HG02623 (cell line): ENCODE measurements at regions not wholly inside any gene's neighbourhood (a gene's known extent, or its start where the extent isn't known, plus 50 kb on each side); places are given as distances from the start of the nearest gene placed in this dataset.
A peak's percentile ranks its signal among the peaks of the same experiment; 100 is the strongest.
"Not testable (repeated sequence)": the region's sequence is repeated elsewhere in the genome, so short reads cannot be mapped to it uniquely, and the experiment has no call there.

Source experiments
- ATAC-seq: cut with Tn5 transposase; IDR thresholded peaks from one replicate; pipeline ENCODE4 v1.9.1; 2021; ENCODE audit warnings: moderate library complexity; ENCODE audit not compliant: unreplicated experiment

DNA sequence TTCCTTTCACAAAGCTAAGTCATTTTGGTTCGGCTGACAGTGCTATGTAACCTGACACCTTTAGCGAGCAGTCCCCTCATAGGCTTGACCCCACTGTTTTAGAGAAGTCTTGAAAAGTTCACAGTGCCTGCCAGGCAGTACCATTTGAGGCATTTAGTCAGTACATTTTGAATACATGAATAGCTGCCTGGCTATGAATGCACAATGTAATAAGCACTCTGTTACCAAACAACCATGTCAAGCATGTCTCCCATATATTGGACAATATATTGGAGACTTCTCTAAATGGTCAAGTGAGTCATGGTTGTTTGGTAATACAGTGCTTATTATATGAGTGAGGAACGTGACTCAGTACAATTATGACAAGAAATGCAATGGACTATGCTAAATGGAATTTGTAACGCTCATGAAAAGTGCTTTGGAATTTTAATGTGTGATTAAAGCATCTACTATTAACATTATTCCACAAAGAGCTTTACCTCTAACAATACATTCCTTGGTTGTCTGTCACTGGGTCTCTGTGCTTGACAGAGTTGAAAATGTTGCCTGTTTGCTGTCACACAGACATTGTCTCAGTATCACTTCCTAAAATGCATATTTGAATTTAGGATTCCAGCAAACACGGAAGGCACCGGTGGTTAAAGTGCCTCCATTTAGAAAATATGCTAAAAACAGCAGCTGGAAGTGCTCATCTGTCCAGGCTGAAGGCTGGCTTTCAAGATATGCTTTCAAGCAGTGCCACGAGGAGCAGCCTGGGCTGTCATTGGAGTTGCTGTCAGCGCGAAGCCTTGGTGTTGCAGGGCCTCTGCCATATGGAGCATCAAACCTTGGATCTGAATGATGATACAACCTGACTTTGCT lies 458.6 kb downstream of the FBXO15 start:
- peak; percentile 76 for ATAC-seq

DNA sequence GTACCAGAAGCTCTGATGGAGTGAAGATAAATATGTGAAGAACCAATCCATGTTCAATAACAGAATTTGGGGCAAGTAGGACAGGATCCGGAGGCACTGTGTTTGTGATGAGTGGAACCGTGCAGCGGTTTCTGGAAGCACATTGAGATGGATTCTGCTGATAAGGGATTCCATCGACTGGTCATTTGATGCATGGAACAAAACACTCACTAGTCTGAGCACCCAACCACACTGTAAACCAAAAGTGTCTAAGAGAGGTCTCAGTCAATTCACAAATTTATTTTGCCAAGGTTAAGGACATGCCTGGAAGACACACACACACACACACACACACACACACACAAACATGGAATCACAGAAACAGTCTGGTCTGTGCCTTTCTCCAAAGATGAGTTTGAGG lies 459.5 kb downstream of the FBXO15 start:
- ATAC-seq: no peak

DNA sequence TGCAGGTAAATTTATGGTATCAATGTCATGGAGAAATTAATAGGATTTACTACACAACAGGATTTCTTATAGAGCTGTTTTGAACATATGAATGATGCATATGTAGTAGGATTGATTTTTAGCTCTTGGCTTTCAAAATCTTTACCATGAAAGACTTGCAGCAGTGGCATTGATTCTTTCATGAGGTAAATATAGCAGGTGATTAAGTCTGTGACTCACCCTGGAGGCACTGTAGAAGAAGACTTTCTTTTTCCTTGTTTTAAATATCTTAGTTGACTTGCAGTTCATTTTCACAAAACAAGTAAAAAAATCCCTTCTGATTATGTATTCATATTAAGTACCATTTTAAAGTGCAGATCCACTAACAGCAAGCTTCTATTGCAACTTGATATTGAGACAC lies 463.0 kb downstream of the FBXO15 start:
- no peak for ATAC-seq

DNA sequence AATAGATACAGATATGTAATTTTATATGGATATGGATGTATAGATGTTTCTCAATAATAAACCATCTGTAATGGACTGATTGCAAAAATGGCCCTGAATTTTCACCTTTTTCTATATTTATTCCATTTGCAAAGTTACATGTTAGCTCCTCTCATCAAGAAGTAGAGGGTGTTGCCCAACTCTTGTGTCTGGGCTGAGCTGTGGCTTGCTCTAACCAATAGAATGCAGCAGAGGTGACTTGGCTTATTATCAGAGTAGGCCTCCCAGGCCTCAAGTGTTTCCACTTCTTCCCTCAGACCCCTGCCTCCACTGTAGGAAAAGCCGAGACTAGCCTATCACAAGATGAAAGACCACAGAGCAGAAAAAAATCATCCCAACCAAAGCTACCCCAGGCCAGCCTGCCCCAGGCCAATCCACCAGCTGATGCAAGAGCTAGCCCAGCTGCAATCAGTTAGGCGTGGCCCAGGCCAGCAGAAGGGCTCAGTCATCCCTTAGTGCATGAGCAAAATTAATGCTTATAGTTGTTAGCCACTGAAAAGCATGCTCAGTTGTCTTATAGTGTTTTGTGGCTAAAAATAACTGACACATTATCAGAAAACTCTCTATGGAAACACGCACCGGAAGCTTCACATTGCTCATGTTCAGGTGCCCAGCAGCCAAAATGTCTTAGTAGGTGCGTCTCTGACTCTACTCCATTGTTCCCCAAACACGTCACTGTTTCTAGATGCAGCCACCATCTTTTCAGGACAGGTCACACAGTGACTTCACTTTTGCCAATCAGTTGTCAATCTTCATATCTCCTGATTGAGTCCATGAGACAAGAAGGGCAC lies 464.0 kb downstream of the FBXO15 start:
- ATAC-seq: no peak

DNA sequence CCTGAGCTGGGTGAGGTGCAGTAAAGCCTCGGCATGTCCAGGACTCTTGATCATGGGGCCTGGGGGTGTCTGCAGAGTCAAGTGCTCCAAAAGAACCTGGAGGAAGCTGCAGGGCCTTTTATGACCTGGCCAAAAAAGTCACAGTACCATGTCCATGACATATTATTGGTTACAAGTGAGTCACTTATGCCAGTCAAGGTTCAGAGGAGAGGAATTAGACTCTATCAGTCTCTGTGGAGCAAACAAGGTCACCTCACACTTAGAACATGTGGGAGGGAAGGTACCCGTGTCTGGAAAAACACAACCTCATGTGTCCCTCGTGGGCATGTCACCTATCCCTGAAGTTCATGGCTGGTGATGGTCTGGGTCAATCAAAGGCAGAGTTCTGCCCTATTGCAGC lies 465.7 kb downstream of the FBXO15 start:
- no peak for ATAC-seq

DNA sequence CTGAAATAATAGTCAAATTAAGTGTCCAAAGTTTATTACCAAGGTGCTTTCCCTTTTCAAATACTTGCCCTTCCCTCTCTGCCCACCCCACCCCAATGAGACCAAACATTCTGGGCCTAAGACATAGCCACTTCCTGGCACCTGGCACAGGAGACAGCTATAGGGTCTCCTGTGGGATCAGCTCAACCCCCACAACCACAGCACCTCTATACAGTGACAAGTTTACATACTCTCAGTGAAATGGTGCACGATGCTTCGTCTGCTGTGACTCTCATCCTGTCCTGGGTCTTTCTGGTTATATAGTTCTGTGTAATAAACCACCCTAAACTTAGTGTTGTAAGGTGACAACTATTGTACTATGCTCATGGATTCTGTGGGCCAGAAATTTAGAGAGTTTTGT lies 466.2 kb downstream of the FBXO15 start:
- ATAC-seq: no peak

DNA sequence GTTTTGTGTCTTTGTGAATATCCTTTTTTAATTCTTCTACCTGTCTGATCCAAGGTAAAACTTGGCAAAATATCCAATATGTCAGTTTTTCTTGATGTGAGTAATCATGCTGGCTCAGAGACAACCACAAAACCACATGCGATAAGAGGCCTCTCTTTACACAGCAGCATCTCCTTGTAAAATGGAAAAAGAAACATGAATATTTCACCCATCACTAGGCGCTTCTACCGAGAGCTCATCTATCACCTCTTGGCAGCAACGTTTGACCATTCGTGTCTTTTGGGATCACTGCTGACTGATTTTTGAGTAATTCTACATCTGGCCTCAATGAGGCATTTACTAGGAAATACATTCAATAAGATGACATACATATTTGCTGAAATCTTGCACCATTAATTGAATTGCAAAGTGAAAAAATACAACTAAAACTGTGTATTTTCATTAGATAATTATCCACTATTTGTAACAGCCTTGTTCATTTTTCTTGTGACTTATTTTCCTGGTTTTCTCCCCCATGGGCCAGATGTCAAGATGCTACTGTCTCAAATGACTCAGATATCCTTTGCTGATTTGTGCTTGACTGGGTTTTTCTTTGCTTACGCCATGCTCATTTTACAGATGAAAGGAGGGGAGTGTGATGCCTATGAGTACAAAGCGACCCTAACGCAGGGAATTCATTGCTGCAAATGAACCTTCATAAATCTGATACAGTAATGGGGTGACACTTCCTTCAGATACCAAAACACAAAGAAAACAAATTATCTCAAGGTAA lies 467.5 kb downstream of the FBXO15 start:
- no peak for ATAC-seq

DNA sequence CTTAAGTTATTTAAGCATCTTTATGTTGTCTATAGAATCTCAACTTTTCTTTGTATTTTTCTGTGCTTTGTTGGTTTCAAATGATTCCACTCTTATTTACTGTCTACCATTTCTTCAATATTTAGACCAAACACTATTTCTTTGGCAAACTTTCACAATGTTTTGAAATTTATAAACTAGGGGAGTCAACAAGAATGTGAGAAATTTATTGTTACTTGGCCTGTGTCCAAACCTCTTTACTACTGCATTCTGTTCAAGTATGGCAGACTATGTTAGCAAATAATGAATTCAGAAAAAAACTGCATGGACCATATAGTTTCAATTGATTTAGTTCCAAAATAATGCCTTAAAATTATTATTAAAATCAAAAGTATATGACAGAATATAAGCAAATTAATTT lies 470.2 kb downstream of the FBXO15 start:
- no peak for ATAC-seq

DNA sequence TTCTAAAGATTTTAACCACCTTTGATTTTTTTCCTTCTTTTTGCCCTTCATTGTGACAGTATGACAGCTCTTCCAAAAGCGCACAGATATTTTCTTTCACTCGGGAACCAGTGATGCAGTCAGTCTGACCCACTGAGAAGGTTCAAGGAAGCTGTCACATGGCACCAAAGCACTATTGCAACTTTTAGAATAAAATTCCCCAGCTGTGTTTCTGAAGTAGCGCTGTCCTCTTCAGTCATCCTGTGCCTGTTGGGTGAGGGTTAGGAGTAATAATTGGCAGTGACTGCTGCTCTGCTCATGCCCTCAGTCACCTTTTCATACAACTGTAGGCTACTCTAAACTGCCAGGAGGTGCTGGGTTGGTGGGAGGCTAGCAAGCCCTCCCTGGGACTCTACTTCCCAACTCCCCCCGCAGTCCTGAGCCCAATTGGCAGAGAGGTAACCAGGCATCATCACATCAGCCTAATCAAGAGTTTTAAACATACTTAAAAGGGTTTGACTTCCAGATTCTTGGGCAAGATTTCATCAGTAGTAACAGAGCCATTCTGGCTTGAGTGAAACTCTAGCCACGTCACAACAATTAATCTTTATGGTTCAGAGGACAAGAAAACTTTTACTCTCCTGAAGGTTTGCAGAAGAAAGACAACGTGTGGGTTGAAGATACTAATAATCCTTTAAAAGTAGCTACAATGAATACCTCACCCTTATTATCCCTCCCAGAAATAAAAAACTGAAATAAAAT lies 473.3 kb downstream of the FBXO15 start:
- no peak for ATAC-seq

DNA sequence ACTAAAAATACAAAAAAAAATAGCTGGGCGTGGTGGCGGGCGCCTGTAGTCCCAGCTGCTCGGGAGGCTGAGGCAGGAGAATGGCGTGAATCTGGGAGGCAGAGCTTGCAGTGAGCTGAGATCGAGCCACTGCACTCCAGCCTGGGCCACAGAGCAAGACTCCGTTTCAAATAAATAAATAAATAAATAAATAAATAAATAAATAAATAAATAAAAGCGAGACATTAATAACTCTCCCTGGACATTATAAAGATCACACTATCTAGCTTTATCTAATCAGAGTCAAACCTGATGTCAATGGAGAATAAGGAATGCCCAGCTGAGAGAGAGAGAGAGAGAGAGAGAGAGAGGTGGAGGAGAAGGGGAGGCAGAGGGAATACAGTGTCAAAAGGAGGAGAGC lies 476.2 kb downstream of the FBXO15 start:
- not testable (repeated sequence) for ATAC-seq

DNA sequence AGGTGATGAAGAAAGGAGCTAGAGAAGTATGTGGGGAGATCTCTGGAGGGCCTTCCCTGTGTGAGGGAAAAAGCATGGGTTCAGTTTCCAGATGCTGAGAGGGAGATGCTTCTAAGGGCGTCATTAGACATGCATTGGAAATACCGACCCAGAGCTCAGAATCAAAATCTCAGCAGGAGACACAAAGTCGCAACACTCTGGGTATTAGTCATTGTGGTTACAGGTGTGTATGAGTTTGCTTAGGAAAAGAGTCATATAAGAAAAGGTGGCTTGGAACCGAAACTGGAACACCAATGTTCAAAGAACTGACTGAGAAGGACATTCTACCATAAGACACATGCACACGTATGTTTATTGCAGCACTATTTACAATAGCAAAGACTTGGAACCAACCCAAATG lies 477.1 kb downstream of the FBXO15 start:
- ATAC-seq: peak; percentile 61

DNA sequence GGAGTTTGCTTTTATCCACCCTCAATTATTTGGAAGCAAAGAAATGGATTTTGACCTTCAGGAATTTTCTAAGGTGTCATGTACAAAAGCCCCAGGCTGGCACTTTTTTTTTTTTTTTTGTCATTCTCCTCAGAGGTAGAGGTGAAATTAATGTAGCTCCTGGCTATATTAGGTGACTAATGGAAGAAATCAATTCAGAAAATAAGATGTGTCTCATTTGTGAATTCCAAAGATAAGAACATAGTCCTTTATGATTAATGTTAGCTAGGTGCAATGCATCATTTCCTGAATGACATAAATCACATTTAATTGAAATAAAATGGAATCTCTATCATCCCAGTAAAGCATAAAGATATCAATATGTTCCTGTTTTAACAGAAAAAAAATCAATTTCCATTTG lies 477.6 kb downstream of the FBXO15 start:
- ATAC-seq: no peak

DNA sequence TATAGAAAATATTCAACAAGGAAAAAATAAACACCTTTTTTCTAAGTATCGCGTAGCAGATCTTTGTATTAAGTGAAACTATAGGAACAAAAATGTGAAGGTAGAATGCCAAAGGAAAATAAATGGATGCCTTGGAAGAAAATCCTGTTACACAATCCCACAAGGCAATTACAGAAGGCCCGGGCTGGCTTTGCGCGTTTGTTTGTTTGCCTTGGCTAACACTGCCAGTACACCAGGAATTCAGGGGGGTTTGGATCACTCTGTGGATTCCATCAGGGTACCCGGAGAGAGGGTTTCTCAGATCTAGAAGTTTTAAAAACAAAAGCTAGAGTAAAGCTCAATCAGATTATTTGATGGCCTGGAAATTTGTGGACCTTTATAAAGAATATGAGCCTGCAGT lies 478.3 kb downstream of the FBXO15 start:
- ATAC-seq: no peak

DNA sequence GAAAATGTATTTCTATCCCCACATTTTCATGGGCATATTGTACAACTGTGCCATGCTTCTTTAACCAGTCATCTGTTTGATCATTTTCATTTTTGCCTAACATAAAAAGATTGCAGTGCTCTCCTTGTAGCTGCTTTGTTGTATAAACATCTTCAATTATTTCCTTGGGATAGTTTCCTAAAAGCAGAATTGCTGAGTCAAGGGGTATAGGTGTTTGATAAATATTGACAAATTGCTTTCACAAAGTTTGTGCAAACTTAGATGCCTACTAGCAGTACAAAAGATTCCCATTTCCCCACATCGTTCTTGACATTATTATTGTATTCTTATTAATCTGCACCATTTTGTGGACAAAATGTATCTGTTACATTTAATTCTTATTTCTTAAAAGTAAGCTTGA lies 479.6 kb downstream of the FBXO15 start:
- no peak for ATAC-seq

DNA sequence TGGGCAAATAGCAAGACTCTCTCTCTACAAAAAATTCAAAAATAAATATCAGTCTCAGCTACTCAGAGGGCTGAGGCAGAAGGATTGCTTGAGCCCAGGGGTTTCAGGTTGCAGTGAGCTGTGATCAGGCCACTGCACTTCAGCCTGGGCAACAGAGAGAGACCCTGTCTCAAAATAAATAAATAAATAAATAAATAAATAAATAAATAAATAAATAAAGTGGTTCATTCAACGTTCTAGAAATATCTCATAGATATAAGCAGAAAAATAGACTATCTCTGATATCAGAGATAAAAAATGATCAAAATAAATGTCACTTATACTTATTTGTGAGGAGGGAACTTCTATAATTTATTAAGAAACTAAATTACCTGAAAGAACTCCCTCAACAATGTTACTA lies 480.9 kb downstream of the FBXO15 start:
- ATAC-seq: no peak

DNA sequence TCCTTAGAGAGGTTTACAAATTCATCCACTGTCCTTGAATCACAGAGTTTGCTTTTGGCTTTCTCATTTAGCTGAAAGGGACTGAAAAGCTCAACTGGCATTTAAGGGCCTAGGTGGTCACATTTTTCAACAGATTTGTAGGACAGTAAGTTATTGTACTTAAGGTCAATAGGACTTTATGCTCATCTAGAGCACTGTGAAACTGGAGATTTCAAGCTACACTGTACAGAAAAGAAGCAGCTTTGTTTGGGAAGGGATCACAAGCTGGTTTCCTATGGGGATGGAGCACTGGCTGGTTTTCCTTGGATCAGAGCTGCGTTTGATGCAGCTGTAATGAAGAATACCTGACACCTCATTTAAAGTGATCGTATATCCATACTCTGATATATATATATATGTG lies 482.7 kb downstream of the FBXO15 start:
- no peak for ATAC-seq

DNA sequence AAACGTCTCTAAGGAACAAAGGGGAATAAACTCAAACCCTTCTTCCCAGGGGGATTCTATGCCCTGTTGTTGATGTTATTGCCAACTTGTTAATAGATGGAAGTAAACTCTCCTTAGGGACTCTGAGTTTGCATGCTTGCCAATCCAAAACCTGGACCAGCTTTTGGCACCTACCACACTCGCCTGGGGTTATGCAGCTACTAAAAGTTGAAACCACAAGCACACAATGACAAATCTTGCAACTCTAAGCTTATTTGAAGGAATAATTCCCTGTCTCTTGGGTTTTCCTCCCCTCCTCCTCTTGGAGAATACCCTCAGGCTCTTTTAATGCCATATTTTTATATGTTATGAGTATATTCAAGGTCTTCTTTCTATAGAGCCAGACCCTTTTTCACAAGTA lies 484.1 kb downstream of the FBXO15 start:
- ATAC-seq: no peak

DNA sequence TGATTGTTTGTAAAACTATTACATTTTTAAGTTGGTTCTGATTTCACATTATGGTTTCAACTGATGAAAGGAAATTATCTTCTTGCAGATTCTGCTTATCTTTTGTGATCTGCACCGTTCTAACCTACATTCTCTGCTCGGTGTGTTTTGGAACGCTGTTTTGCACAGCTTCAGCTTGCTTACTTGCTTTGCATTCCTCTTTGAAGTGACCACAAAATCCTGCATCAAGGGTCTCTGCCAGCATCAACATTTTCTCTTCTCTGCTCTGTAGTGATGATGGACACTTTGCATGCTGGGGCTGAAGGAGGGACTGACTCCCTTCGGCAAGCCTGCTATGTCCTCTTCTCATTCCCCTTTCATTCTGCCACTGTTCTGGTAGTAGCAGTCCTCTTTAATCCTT lies 485.2 kb downstream of the FBXO15 start:
- ATAC-seq: no peak

DNA sequence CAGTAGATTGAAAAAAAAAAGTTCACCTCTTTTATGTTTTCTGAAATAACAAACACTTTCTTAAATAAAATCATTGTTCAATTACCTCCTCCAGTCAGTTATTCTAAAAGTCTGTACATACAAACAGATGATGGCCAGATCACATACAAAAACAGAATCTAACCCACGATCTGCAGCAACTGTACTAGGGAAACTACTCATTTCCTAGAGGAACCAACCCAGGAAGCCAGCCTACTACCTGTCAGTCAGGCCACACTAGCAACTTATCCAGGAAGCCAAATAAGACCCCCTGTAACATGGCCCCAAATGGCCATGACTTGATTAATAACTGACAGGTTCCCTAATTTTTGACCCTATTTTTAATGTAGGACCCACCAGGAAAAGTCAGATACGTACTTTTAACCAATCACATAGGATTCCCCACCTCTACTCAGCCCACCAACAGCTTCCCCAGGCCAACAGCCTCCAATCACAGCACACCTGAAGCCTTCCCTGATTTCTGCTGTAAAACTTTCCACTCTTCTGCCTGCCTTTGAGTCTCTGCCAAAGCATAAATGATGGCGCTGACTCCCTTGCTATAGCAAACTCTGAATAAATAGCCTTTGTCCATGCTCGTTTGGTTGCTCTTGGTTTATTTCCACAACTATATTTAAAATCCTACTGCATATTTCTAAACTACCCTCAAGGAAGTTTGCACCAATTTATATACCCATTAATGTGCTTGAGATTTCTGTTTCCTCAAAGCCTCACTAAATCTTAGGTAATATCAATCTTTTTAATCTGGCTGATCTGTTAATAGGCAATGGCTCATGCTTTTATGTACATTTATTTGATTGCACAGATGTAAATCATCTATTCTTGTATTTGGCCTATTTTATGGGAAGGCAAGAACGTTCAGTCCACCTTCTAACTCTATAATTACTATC lies 486.4 kb downstream of the FBXO15 start:
- ATAC-seq: no peak

DNA sequence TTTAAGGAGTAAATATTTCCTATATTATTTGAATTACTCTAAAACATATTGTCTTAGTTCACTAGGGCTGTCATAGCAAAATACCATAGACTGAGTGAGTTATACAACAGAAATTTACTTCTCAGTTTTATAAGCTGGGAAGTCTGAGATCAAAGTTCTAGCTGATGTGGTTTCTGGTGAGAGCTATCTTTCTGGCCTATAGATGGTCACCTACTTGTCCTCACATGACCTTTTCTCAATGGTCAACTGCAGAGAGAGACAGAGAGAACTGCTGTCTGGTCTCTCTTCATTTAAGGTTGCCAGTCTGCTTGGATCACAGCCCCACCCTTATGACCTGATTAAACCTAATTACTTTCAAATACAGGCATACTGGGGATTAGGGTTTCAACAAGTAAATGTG lies 490.9 kb downstream of the FBXO15 start:
- ATAC-seq: no peak
